Islet precursor cell (in vitro differentiated cells): ENCODE measurements at regions not wholly inside any gene's neighbourhood (a gene's known extent, or its start where the extent isn't known, plus 50 kb on each side); places are given as distances from the start of the nearest gene placed in this dataset.
"Not testable (repeated sequence)": the region's sequence is repeated elsewhere in the genome, so short reads cannot be mapped to it uniquely, and the experiment has no call there.

ENCODE experiments used
- DNase-seq: peaks from one replicate; pipeline ENCODE4 v3.0.0-alpha.2; 2018

GRCh38 chr10:4434105-4434504 is 391.9 kb upstream of the AKR1E2 start:
- no peak for DNase-seq

DNA sequence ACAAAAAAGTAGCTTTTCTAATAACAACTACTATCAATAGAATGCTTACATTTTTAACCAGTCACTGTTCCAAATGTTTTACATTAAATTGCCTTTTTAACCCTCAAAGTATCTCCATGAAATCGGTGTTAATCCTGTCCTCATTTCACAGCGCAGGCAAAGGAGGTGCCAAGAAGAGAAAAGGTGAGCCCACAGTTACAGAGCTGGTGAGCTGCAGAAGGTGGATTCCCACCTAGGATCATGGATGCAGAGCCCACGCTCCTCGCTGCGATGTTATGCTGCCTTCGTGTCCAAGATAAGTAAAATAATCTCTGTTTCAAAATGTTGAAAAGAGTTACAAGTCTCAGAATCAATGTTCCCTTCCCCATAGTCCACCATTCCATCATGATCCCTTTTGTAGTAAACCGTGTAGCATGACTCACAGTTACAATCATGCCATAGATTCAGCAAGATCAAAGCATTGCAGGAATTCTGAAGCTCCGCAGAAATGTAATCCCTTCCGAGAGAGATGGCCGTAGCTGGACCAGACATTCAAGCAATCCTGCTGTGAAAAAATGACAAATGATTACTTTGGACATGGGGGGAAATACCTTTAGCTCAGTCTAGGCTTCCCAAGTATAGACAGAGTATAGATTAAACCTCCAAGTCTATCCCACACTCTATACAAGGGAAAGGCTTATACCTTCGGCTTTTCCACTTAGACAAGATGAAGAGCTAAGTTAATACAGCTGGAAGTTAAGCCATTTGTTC is 394.7 kb upstream of the AKR1E2 start:
- DNase-seq, result peak; percentile 69

DNA sequence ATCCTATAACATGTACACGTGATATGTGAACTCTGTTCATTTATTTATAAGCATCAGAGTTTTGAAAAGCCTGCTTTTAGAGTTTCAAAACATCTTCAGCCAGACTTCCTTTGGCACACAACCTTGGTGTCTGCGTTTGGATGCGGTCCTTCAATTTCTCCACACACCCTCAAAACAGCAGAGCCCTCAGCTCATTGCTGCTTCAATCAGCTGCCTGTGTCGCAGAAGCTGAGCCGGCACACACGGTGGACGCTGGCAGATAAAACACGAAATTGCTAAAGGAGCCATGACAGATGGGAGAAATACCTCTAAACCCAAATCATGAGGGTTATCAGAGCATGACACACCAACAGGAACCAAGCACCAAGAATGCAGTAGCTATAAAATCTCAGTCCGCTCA is 396.4 kb upstream of the AKR1E2 start:
- no peak for DNase-seq

DNA sequence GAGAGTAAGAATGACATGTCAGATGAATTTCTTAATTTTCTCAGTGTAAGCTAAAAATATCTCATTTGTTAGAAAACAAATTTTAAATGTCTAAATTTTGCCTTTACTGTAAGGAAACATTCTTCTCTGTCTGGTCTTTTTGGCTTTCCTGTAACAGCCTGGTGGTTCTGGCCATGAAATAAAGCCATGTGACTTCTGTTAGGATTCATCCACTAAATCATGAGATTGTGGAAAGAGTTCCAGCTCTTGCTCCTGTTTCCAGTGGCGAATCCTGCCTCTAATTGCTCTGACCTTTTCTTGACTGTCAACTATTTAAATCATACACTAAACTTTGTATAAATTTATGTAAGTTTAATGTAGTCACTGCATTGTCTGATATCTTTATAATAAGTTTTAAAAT is 398.5 kb upstream of the AKR1E2 start:
- no peak for DNase-seq

GRCh38 chr10:4426866-4427265 is 399.1 kb upstream of the AKR1E2 start:
- DNase-seq, result no peak

DNA sequence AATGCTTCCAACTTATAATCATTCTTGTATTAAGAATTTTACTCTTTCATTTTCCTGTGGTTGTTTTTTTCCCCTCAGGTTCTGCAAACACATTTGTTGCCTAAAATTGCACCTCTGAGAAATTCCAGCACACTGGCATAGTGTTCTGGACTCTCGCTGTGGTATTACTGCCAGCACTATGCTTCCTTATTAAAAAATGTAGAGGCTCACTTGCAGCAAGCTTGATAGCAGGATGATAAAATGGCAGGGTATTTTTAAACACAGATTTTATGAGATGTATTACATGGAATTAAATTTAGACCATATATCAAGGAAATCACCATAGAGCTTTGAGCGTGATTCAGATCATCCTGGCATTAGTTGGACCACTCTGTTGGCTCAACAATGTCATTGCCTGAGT is 416.7 kb upstream of the AKR1E2 start:
- DNase-seq, result no peak

DNA sequence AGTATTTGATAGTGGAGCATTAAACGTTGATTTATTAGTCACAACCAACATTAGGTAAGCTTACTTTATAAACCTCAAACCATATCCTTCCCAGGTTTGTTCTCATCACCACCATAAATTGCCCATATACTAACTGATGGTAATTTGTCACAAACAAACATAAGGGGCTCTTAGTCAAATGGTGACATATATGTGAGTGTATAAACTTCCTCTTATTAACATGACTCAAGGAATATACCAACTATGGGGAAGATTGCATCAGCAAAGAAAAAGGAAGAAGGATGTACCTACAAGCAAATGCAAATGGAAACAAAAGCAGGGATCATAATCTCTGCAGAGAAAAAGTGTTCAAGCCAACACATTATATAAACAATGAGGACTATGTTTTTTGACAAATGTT is 418.2 kb upstream of the AKR1E2 start:
- DNase-seq, result no peak

DNA sequence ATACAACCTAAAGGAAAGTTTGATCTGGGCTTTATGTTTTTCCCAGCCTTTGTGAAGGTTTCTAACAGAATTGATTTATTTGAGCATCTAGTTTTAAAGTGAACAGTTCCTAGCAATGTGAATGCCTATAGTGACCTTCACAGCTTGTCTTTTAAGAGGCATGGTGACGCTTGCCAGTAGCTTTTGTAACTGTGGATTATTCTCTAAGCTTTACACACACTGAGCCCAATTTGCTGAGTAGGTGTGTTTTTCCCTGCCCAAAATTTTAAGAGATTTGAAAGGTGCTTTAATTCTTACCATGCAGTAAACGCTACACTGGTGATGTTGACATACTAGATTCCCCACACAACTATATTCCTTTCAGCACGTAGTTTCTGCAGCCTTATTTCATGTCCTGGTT is 420.2 kb upstream of the AKR1E2 start:
- DNase-seq, result no peak

DNA sequence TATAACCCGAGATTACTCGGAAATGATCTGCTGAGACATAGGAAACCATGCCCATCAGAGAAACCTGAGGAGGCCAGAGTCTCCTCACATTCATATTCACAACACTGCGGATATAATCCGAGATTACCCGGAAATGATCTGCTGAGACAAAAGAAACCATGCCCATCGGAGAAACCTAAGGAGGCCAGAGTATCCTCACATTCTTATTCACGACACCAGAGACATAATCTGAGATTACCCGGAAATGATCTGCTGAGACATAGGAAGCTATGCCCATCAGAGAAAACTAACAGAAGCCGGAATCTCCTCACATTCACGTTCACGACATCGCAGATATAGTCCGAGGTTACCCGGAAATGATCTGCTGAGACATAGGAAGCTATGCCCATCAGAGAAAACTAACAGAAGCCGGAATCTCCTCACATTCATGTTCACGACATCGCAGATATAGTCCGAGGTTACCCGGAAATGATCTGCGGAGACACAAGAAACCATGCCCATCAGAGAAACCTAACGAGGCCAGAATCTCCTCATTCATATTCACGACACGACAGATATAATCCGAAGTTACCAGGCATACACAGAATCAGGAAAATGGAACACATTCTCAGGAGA is 422.3 kb upstream of the AKR1E2 start:
- no peak for DNase-seq

- not testable (repeated sequence) for DNase-seq
Measured at GRCh38 chr10:4401080-4401479, 424.9 kb upstream of the AKR1E2 start.

- no peak for DNase-seq
Measured at GRCh38 chr10:4399556-4399955, 426.5 kb upstream of the AKR1E2 start.

DNA sequence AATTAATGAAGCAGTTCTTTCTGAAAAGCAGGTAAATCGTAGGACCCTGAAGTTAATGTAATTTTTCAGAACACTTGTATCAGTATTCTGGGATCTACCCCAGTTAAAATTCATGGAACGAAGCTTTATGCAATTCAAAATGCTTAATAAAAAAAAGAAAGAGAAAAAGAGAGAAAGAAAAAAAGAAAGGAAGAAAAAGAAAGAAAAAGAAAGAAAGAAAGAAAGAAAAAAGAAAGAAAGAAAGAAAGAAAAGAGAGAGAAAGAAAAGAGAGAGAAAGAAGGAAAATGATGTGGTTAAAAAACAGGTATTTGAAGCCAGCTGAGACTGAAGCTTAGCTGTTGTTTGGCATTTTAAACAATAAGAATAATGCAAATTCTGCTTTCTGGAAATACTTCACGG is 427.4 kb upstream of the AKR1E2 start:
- no peak for DNase-seq

GRCh38 chr10:4397337-4397736 is 428.7 kb upstream of the AKR1E2 start:
- no peak for DNase-seq

- no peak for DNase-seq
Measured at GRCh38 chr10:4396401-4397283, 429.4 kb upstream of the AKR1E2 start.

DNA sequence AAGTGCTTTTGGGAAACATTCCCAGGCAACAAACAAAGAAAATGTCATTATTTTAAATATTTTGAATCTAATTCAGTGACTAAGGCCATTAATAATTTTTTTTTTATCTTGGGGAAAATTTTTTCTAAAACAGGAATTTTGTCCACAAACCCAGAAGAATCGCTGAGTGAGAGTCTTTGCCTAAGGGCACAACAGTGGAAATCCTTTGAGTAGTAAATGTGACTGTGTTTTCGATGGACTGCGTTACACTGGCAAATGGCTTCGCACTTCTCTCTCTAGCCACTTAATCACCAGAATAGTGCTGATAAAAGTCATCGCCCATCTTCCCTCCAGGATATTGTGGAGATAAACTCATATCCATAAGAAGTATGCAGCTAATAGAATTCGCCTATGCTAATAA is 430.3 kb upstream of the AKR1E2 start:
- no peak for DNase-seq

DNA sequence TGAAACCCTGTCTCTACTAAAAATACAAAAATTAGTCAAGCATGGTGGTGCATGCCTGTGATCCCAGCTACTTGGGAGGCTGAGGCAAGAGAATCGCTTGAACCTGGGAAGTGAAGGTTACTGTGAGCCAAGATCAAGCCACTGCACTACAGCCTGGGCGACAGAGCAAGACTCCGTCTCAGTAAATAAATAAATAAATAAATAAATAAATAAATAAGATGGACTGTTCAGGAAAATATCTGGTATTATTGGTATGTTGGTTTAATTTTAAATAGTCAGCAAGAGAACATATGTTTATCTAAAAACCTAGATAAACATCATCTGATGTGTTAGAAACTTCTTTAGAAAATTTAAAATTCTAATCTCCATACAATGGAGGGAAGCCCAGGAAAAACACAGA is 431.6 kb upstream of the AKR1E2 start:
- DNase-seq, result not testable (repeated sequence)

GRCh38 chr10:4391683-4392082 is 434.3 kb upstream of the AKR1E2 start:
- DNase-seq, result no peak

DNA sequence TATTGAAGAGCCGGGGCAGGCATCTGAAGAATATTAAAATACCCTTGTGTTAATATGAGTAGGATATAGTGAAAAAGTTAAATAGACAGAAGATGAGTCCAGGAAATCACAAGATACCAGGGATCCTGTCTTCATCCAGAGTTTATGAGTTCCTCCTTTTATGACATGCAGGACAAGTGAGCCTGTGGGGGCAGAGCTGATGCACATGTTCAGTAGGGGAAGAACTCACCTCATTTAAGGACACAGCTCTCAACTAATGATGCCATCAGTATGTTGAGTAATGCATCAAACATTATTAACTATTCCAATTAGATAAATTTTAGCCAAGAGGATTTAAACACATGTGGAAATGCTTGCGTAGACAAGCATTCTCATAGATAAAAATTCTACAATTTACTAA is 435.8 kb upstream of the AKR1E2 start:
- no peak for DNase-seq

DNA sequence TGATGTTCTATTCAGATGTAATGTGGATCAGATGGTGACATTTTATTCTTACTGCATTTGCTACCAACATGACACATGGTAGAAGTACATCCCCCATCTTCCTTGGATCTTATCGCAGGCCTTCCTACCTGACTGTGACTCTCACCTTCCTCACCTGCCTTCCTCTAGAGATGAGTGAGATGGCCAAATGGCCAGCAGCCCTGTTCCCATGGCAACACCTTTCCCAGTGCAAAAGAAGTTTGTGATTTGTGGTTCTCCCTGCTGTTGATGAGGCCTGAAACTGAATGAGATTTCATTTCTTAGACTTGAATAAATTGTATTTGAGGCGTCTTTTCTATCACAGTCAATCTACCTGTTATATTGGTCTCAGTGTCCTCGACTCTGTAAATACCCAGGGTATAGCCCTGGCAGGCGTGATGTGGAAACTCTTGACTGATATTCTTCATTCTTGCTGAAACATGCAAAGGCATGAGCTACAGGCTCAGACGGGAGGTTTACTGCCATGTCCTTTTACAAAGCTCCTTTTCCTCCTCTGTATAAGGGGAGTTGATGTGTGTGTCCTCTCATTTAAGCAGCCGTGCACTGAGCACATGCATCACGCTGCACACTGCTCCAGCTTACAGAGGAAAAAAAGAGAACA is 440.7 kb upstream of the AKR1E2 start:
- DNase-seq, result no peak

DNA sequence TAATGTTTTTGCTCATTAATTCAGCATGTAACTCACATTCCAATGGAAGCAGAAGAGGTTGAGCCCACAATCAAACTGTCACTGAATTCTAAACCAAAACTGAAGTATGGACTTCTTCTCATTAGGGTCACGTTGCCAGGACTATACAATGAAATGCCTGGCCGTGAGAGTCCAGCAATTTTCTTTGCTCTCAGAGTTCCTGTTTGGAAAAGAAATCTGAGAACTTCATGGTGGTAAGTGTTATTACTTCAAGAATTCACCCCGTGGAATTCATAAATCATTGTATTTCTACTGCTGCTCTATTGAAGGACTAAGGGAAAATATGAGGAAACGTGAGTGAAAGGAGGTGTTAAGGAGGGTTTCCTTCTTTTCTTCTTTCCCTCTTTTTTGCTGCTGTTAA is 441.8 kb upstream of the AKR1E2 start:
- DNase-seq, result no peak

DNA sequence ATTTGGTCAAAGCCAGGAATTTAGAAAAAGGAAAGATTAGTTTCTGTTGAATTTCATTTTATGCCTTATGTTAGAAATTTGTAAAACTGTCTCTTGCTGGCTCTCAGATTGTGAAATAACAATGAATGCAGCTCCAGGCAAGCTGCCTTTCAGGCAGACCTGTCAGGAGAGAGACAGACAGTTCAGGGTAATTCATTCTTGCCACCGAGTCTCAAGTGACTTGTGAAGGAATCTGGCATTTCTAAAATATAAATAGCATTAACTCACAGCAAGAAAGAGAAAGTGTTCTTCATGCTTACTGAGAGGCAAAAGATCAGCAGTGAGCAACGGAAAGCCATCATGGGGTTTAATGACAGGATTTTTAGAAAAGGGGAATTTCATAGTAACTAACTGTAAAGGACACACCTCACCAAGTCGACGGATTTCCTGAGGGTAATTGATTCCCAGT is 442.3 kb upstream of the AKR1E2 start:
- DNase-seq, result no peak

GRCh38 chr10:4382811-4383210 is 443.2 kb upstream of the AKR1E2 start:
- no peak for DNase-seq

DNA sequence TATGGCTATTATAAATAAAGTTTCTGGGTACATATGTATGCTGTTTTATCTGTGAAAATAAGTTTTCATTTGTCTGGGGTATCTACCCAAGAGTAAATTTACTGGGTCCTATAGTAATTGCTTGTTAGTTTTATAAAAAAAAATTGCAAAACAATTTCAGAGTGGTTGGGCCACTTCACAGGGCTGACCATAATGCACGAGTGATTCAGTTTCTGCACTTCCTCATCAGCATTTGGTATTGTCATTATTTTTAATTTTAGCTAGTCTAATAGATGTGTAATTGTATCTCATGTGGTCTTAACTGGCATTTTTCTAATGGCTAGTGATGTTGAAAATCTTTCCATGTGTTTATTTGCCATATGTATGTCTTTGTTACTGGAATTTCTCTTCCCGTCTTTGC is 452.4 kb upstream of the AKR1E2 start:
- no peak for DNase-seq
